Tongue (tissue), 1 donor: ENCODE measurements at regions not wholly inside any gene's neighbourhood (a gene's known extent, or its start where the extent isn't known, plus 50 kb on each side); places are given as distances from the start of the nearest gene placed in this dataset.
A peak's percentile ranks its signal among the peaks of the same experiment; 100 is the strongest.
"Not testable (repeated sequence)": the region's sequence is repeated elsewhere in the genome, so short reads cannot be mapped to it uniquely, and the experiment has no call there.

ENCODE experiments used
- DNase-seq: peaks from one replicate; pipeline ENCODE4 v3.0.0-alpha.2; 2015

DNA sequence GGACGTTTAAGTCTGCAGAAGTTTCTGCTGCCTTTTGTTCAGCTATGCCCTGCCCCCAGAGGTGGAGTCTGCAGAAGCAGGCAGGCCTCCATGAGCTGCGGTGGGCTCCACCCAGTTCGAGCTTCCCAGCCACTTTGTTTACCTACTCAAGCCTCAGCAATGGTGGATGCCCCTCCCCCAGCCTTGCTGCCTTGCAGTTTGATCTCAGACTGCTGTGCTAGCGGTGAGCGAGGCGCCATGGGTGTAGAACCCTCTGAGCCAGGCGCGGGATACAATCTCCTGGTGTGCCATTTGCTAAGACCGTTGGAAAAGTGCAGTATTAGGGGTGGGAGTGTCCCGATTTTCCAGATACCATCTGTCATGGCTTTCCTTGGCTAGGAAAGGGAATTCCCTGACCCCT, 351.4 kb upstream of the MTNR1B start:
- not testable (repeated sequence) for DNase-seq

GRCh38 chr11:92623055-92623454, 346.4 kb upstream of the MTNR1B start:
- no peak for DNase-seq

- no peak for DNase-seq
Observed at GRCh38 chr11:92625894-92626293, 343.6 kb upstream of the MTNR1B start.

DNA sequence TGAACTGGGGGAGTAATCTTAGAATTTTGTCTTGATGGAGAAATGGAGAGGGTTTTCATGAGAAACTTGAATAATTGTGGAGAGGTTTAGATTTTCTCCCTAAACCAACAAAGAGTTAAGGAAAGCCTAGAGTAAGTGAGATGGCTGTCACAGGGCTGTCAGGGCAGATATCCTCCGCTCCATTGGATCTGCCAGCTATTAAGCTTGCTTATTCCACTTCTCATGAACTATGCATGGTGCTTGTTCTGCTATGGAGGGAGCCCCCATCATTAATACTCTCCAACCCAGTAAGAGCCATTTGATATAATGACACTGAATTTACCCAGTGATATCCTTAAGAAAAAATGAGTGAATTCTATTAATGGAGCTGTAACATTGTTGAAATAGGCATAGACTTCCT, 342.8 kb upstream of the MTNR1B start:
- DNase-seq: no peak

- no peak for DNase-seq
Observed at GRCh38 chr11:92627615-92628256, 341.7 kb upstream of the MTNR1B start.

DNA sequence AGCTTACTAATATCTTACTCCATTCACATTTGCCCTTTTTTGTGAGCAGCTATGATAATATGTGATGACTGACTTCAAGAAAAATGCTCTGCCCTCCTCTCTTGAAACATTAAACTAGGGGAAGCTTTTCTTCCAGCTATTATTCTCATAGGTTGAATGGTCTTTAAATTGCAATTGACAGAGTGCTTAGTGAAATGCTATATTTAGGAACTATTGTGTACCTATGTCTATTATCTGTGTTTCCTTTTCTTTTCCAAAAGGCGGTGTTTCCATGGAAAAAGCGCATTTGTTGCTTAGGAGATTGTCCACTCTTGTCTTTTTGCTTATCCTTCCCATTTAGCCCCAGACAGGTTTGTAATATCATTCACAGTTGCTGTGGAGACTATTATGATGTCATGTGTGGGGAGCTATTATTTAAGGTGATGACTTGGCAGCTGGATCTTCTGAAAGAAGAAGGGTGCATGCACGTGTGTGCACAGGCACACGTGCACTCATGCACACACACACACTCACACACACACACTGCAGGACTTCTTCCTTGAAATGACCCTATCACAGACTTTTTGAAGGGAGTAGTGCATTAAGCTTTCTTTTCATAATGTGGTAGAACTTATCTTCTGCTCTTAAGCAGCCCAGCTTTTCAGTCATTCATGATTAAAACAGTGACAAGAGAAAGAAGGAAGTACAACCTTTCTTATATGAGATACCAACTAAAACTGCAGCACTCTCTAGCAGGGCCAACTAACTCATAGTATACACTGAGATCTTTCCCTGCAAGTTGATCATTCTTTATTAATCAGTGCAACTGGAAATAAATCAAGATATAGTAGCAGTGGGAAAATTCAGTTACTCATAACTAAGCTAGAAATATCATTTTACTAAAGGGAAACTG, 340.8 kb upstream of the MTNR1B start:
- DNase-seq: peak; percentile 16

DNA sequence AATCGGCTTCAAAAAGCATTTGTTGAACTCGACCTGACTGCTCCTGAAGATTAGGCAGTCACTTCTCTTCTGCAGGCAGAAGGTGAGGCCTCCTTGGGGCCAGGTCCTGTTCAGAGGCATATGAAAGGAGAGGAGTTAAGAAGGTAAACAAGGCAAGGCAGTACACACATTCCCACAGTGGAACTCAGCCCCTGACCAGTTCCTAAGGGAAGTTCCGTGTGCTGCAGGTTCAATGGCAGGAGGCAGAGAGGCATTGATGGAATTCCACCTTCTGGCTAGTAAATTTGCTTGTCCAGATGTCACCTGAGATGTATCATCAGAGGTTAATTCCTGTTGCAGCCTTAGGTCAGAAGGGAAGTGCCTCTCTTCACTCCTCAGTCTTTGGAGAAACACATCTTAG, 337.0 kb upstream of the MTNR1B start:
- DNase-seq: no peak

GRCh38 chr11:92633820-92634219, 335.6 kb upstream of the MTNR1B start:
- no peak for DNase-seq

DNA sequence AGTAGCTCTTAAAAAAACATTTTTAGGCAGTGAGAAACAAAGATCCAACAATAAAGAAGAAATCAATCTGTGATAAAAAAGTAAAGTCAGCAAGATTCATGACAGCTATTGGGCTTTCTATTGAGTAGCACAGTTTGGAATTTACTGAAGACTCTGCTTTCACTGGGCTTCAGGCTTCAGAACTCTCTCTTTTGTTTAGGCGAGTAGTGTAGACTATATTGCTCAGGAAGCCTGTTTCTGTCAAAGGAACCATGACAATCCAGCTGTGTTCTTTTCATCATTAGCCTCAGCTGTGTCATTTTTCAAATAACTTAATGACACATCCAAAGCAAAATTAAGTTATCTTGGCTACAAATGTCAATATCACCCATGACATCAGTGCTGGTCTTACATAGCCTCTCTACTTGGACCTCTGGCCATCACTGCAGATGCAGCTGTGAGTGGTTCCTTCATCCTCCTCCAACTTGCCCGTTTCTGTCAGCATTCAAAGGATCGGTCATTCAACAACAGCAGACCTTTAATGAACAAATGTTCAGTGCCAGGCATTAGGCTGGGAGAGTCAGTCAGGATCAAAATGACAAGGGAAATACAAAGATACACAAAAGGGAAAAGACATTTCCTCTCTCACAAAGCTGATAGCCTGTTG, 332.8 kb upstream of the MTNR1B start:
- DNase-seq: no peak

DNA sequence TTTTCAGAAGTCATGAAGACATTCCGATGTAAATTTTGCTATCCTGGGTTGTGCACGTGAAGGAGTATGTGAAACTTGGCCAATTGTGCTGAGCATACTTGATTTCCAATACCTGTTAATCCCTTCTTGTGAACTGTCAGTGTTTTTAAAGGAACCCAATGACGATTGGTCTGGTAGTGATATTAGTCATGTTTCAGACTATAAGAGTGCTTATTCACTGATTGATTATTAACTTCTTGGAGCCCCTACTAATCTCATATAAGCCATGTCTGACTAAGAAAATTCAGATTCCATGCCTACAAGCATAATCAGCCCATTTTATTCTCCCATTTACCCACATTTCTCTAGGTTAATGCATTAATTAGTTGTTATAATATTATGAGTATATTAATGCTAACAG, 330.8 kb upstream of the MTNR1B start:
- no peak for DNase-seq

DNA sequence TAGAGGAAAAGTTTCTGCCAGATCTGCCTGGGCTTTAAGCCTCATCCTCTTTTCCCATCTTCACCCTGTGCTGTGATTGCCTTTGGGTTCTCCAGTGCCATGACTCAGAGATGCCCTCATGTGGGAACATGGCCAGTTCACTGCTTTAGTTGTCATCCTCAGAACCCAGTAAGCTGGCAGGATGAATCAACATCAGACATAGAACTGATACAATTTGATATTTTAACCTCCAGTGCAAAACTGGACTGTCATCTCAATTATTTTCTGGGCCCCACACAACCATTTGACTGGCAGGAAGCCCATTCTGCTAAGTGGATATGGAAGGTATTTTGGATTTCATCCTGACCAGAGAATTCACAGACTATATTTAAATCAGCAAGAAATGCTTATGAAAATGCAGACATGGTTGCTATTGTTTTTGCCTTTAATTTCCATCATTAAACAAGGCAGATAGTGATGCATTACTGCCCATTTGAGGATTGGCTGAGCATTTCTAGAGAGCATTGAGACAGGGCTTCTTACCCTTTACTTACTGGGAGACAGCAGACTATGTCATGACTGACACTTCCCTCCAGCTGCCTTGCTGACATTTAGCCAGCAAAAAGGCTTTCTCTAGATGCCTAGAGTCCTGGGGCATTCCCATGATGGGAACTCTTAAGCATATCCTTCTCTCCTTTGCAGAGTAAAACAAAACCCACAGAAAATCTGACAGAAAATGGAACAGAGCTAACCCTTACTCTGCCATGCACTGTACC, 327.1 kb upstream of the MTNR1B start:
- DNase-seq: peak; percentile 28

DNA sequence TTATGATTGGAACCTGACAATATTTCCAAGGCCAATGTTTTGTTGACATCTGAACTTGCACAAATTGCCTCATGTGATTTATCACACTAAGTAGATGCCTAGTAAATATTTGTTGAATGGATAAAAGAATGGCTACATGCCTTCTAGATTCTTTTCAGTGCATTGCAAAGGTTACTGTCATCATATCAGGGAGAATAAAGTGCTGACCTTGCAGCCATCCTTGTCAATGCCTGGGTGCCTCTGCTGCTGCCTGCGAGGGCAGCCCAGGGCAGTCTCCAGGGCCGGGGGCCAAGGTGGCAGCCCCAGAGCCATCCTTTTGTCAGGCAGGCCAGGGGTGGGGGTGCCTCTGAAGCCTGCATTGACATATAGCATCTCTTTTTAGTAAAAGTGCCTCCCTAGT, 325.6 kb upstream of the MTNR1B start:
- no peak for DNase-seq

DNA sequence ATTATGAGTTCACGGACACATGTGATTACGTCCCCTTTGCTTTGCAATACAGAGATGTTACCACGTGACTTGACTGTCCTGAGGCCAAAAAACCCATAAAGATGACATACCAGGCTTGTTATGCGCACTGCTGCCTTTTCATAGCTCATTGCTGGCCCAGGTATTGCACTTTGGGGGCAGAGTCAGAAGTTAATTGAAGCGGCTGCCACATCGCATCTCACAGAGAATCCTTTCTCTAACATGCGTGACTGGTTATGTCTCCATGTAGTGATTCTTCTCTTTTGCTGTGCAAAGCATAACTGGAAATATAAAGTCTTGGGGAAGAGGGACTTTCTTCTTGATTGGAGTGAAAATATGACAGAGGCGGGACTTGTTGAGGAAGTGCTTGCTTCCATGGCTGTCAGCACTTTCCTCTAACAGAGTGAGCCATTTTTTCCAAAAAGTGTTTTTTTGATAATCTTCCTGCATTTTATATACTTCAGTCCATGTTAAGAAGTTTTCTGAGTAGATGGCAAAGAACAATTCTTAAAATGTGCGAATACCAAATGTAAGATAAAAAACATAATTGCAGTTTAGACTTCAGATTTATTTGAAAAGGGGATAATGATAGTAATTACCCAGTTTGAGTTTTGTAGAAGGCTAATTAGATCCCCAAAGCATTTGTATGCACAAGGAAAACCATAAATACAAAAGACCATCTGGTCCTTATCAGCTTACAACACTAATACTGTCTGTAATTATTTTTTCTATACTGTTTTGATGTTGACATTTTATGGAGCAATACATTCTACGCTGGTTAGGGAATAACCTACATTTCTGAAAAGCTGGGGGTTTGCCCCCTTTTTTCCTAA, 324.6 kb upstream of the MTNR1B start:
- DNase-seq: no peak

- no peak for DNase-seq
Observed at GRCh38 chr11:92651159-92651558, 318.3 kb upstream of the MTNR1B start.

DNA sequence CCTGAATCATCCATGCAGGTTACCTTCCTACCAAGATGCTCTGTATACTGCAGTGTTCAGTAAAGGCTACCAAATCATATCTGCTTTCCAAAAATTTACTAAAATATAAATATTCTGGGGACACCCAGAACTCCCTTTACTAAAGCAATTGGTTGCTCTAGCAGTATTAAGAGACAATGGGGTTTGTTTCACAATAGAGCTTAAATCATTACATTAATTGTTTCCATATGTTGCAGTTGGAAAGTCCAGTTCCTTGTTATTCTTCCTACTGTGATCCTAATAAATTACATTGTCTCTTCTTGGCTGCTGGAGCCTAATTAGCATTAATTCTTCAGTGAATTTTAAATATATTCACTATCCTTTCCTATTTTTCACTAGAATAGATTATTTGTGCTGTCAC, 316.0 kb upstream of the MTNR1B start:
- no peak for DNase-seq

DNA sequence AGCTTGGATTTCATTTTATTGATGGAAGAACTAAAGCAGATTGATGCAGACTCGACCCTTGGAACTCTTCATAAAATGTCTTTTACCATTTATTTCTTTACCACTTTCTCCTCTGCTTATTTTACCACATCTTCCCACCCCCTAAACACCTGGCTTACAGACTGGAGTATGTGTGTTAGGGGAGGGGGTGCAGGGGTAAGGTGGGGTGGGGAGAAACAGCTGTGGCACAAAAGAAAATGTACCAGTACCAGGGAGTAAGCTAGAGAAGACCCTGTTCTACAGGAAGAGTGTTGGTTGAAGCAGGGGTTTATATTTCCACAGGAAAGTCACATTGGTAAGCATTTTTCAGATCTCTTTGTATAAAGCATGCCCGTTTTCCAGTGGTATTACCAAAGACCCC, 312.7 kb upstream of the MTNR1B start:
- DNase-seq: no peak

DNA sequence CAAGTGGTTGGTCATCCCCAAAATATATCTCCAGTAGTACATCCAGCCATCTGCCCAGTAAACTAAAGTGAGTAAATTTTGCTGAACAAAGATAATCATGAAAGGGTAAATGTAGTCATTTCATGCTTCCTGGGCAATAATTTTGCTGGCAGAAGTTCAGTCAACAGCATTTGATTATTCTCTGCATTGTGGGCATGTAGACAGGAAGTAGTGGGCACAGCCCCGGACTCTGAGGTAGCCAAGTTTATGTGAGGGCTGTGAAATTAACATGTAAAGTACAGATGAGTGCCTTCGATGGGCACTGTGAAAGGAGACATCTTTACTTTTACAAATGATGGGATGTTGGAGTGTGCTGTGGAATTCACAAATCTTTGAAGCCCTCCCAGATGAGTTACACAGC, 312.2 kb upstream of the MTNR1B start:
- no peak for DNase-seq

DNA sequence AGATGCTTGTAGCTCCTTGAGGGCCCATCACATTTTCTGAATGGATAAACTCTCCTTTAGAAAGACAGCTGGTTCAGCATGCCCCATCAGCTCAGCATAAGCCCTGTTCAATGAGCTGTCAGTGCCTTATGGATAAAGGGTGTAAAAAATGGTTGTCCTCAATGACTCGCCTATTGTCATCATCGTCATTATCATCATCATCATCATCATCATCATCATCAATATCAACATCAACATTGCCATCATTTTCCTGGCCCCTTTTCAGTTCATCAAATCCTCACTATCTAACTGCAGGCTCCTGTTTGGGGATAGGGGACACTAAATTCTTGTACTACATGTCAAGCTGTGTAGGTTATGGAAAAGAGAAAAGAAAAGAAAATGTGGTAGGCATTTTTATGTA, 310.7 kb upstream of the MTNR1B start:
- no peak for DNase-seq

- DNase-seq: no peak
Observed at GRCh38 chr11:92659793-92660192, 309.7 kb upstream of the MTNR1B start.

GRCh38 chr11:92662601-92663360, 306.7 kb upstream of the MTNR1B start:
- DNase-seq: no peak

DNA sequence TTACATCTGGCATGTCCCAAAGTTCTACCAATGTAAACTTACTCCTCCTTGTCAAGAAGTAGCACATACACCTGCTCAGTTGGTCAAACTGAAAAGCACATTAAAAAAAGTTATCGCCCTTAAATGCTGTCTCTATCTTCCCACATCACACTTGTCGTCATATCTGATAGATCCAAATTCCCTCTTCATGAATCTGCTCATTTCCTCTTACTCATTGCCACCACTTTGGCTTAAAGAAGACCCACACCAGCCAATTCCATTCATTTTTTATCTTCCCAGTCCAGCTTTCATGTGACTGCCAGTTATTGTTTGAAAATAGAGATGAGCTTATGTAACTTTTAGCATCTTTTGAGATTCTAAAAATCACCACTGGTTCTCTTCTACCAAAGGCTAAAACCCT, 305.9 kb upstream of the MTNR1B start:
- no peak for DNase-seq
